ENCODE measurements at regions not wholly inside any gene's neighbourhood (a gene's known extent, or its start where the extent isn't known, plus 50 kb on each side); places are given as distances from the start of the nearest gene placed in this dataset.

DNA sequence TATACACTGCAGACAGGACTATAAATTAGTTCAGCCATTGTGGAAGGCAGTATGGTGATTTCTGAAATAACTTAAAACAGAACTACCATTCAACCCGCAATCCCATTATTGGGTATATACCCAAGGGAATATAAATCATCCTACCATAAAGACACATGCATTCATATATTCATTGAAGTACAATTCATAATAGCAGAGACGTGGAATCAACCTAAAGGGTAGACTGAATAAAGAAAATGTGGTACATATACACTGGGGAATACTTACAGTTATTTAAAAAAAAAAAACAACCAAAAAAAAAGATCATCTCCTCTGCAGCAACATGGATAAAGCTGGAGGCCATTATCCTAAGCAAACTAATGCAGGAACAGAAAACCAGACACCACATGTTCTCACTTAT lies 473.9 kb downstream of the TRHDE start:
- TF ChIP-seq, protein P1, sequence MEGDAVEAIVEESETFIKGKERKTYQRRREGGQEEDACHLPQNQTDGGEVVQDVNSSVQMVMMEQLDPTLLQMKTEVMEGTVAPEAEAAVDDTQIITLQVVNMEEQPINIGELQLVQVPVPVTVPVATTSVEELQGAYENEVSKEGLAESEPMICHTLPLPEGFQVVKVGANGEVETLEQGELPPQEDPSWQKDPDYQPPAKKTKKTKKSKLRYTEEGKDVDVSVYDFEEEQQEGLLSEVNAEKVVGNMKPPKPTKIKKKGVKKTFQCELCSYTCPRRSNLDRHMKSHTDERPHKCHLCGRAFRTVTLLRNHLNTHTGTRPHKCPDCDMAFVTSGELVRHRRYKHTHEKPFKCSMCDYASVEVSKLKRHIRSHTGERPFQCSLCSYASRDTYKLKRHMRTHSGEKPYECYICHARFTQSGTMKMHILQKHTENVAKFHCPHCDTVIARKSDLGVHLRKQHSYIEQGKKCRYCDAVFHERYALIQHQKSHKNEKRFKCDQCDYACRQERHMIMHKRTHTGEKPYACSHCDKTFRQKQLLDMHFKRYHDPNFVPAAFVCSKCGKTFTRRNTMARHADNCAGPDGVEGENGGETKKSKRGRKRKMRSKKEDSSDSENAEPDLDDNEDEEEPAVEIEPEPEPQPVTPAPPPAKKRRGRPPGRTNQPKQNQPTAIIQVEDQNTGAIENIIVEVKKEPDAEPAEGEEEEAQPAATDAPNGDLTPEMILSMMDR (conservative IDR thresholded peaks at IDR 0.05; ENCODE audit: low read length): no peak
- TF ChIP-seq EZH2phosphoT487 (IDR thresholded peaks at IDR 0.05; ENCODE audit: borderline replicate concordance): no peak
- H3K79me2 ChIP-seq (ENCODE audit: insufficient read depth, low read length): no peaks in the 10 kb centered on the region
- H3K4me2 ChIP-seq (ENCODE audit: low read depth, low read length, poor library complexity, severe bottlenecking): no peak overlapping the region
- H3K9me3 ChIP-seq (ENCODE audit: insufficient read depth, low read depth, low read length): no peaks in the 10 kb centered on the region; the same call in 1 of the 2 replicates
- no peaks in the 10 kb centered on the region for H4K20me1 ChIP-seq (ENCODE audit: insufficient read depth, low read length, poor library complexity, severe bottlenecking)
- no peak overlapping the region for H3K9ac ChIP-seq (ENCODE audit: low read depth, low read length, poor library complexity, severe bottlenecking)
- no peaks in the 10 kb centered on the region for H3K27me3 ChIP-seq (ENCODE audit: insufficient read depth, low read length, poor library complexity, severe bottlenecking)
- no peak overlapping the region for H3K4me3 ChIP-seq (ENCODE audit: low read length, poor library complexity, severe bottlenecking)
- H3F3A ChIP-seq (ENCODE audit: low read depth): no peaks in the 10 kb centered on the region
- H3K36me3 ChIP-seq (ENCODE audit: insufficient read depth, low read length): no peaks in the 10 kb centered on the region
- H3K9me2 ChIP-seq (replicated peaks; ENCODE audit: low read depth, low read length): no peaks in the 10 kb centered on the region
- H3K4me1 ChIP-seq (ENCODE audit: insufficient read depth, low read length, poor library complexity, severe bottlenecking): no peaks in the 10 kb centered on the region
- no peak overlapping the region for H2AFZ ChIP-seq (ENCODE audit: low read length)

DNA sequence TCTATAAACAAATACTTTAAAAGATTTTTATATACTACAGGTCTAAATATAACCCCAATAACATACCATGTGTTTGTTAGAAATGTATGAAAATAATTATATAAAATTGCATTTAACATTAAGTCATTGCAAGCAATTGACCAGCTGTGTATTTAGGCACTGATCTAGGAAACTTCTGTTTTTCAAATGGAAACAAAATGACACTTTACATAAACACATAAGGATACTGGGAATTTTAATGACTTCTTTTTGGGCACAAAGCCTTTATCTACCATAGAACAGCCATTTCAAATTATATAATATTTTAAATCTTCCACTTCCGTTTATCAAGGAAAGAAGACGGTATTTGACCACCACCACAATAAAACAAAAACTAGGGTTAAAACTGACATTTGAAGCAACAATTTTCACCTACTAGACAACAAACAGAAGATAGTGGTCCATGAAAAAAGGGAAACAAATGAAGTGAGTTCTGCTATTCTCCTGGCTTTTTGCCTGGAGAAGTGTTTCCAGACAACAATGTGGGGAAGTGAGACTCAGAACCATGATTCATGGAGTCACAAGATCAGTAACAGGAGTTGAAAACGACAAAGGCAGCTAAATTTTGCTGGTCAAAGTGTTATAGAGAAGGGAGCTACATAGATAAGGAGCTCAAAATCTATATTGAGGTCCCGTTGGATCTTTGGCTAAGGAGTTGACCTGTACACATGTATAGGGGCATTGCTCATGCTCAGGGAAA lies 475.1 kb downstream of the TRHDE start:
- Histone ChIP-seq H3F3A (ENCODE audit: low read depth) (no peaks in the 10 kb centered on the region), H3K79me2 (ENCODE audit: insufficient read depth, low read length) (no peaks in the 10 kb centered on the region), H2AFZ (ENCODE audit: low read length) (no peak overlapping the region), H4K20me1 (ENCODE audit: insufficient read depth, low read length, poor library complexity, severe bottlenecking) (no peaks in the 10 kb centered on the region), H3K27me3 (ENCODE audit: insufficient read depth, low read length, poor library complexity, severe bottlenecking) (no peaks in the 10 kb centered on the region), H3K36me3 (ENCODE audit: insufficient read depth, low read length) (no peaks in the 10 kb centered on the region), H3K4me3 (ENCODE audit: low read length, poor library complexity, severe bottlenecking) (no peak overlapping the region), H3K9me3 (ENCODE audit: insufficient read depth, low read depth, low read length) (no peaks in the 10 kb centered on the region), H3K4me1 (ENCODE audit: insufficient read depth, low read length, poor library complexity, severe bottlenecking) (no peaks in the 10 kb centered on the region), H3K9me2 (replicated peaks; ENCODE audit: low read depth, low read length) (no peaks in the 10 kb centered on the region), H3K9ac (ENCODE audit: low read depth, low read length, poor library complexity, severe bottlenecking) (no peak overlapping the region), H3K4me2 (ENCODE audit: low read depth, low read length, poor library complexity, severe bottlenecking) (no peak overlapping the region)
- TF ChIP-seq, protein P1 (conservative IDR thresholded peaks at IDR 0.05; ENCODE audit: low read length): no peak
- TF ChIP-seq EZH2phosphoT487 (IDR thresholded peaks at IDR 0.05; ENCODE audit: borderline replicate concordance): no peak

DNA sequence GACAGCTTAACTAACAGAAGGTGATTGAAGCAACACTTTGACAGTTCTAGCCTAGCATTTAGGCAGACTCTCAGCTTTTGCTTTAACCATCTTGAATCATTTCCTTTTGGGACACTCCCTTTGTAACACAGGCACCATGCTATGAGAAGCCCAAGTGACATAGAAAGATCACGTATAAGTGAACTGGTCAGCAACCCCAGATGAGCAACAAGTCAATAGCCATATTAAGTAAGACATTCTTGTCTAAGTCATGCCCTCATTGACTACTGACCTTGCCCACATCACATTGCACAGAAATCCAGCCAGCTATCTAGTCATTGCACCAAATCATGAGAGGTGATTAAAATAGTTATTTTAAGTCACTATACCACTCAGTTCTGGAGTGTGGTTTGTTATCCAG lies 476.8 kb downstream of the TRHDE start:
- Histone ChIP-seq H3K79me2 (ENCODE audit: insufficient read depth, low read length) (no peaks in the 10 kb centered on the region), H3K4me2 (ENCODE audit: low read depth, low read length, poor library complexity, severe bottlenecking) (no peak overlapping the region)
- TF ChIP-seq EZH2phosphoT487 (IDR thresholded peaks at IDR 0.05; ENCODE audit: borderline replicate concordance): no peak
- TF ChIP-seq, protein P1 (conservative IDR thresholded peaks at IDR 0.05; ENCODE audit: low read length): no peak

More for the DNA sequence above, 476.8 kb downstream of the TRHDE start:
- no peak overlapping the region for H3K4me3 ChIP-seq (ENCODE audit: low read length, poor library complexity, severe bottlenecking)
- H3K9me3 ChIP-seq (ENCODE audit: insufficient read depth, low read depth, low read length): no peaks in the 10 kb centered on the region
- H3K36me3 ChIP-seq (ENCODE audit: insufficient read depth, low read length): no peaks in the 10 kb centered on the region
- H4K20me1 ChIP-seq (ENCODE audit: insufficient read depth, low read length, poor library complexity, severe bottlenecking): no peaks in the 10 kb centered on the region
- H3K4me1 ChIP-seq (ENCODE audit: insufficient read depth, low read length, poor library complexity, severe bottlenecking): no peaks in the 10 kb centered on the region
- no peaks in the 10 kb centered on the region for H3F3A ChIP-seq (ENCODE audit: low read depth)
- no peak overlapping the region for H3K9ac ChIP-seq (ENCODE audit: low read depth, low read length, poor library complexity, severe bottlenecking)
- H3K27me3 ChIP-seq (ENCODE audit: insufficient read depth, low read length, poor library complexity, severe bottlenecking): no peaks in the 10 kb centered on the region
- H3K9me2 ChIP-seq (replicated peaks; ENCODE audit: low read depth, low read length): no peaks in the 10 kb centered on the region
- H2AFZ ChIP-seq (ENCODE audit: low read length): no peak overlapping the region

Measured in Loucy (cell line).